ENCODE measurements at regions not wholly inside any gene's neighbourhood (a gene's known extent, or its start where the extent isn't known, plus 50 kb on each side); places are given as distances from the start of the nearest gene placed in this dataset.

DNA sequence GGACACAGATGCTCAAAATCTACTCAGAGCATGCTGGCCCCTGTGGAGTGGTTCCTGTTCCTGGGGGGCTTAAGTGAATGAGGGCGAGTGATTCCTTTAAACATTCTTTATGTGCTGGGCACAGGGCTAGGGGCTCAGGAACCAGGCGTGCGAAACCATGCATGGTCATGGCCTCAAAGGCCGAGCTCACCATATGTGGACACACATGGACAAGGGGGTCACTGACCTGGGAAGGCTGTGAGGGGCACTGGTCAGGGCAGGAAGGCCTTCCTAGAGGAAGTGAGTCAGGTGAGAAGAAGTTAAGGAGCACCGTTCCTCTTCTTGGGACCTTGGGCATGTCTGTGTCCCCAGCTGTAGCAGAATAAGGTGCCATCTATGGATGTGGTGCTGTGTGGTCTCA, 74.6 kb upstream of the BHLHE23 start:
- no peak overlapping the region for H3K4me3 ChIP-seq (ENCODE audit: control insufficient read depth in 1 of 7, extremely low read depth in 1 of 7, insufficient read depth in 4 of 7, low read depth in 2 of 7, low read length in 6 of 7)
- WGBS (ENCODE audit: insufficient coverage), result 85% methylated on average over 5 of the region's 5 CpGs
- CTCF ChIA-PET, result no interaction called here
- H3K27me3 ChIP-seq (replicated peaks in 2 of 5; ENCODE audit: control insufficient read depth in 4 of 5, insufficient read depth in 5 of 5, low read length in 4 of 5), result peaks cover 0 to 53% (median 4%) of the 10 kb centered on the region in 5 experiments
- no peak overlapping the region for H3K27ac ChIP-seq (ENCODE audit: insufficient read depth in 1 of 2, low read depth in 1 of 2, low read length in 2 of 2, poor library complexity in 1 of 2, severe bottlenecking in 2 of 2)
- DNase-seq, result no peak
- POLR2A ChIA-PET, result no interaction called here
- peaks cover 0 to 20% (median 2%) of the 10 kb centered on the region in 5 experiments for H3K9me3 ChIP-seq (ENCODE audit: control extremely low read depth in 1 of 5, control insufficient read depth in 4 of 5, insufficient read depth in 2 of 5, low read depth in 1 of 5, low read length in 4 of 5)
- H3K36me3 ChIP-seq (ENCODE audit: control insufficient read depth in 4 of 4, insufficient read depth in 4 of 4, low read length in 3 of 4), result no peaks in the 10 kb centered on the region
- peaks cover 0 to 3% (median 0%) of the 10 kb centered on the region in 4 experiments for H3K4me1 ChIP-seq (ENCODE audit: control extremely low read depth in 1 of 4, control insufficient read depth in 4 of 4, insufficient read depth in 4 of 4, low read length in 3 of 4)

DNA sequence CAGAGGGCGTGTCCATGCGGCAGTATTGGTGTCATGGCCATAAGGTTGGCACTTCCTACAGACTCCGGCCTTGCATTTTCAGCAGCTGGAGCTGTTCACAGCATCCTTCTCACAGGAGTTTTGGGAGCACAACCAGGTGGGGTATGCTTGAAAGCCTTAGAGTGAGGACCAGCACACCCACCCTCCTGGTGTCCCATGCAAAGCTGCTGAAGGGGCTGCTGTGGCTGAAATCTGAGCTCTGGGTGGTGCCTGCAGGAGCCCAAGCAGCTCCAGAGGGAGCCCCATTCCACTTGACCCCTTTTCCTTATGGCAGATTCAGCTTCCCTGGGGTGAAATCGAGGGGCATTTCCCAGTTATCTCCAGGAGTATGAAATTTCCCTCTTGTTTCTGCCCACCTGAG, 74.0 kb upstream of the BHLHE23 start:
- CTCF ChIA-PET, result no interaction called here
- 77% methylated on average over 4 of the region's 4 CpGs for WGBS (ENCODE audit: insufficient coverage)

DNA sequence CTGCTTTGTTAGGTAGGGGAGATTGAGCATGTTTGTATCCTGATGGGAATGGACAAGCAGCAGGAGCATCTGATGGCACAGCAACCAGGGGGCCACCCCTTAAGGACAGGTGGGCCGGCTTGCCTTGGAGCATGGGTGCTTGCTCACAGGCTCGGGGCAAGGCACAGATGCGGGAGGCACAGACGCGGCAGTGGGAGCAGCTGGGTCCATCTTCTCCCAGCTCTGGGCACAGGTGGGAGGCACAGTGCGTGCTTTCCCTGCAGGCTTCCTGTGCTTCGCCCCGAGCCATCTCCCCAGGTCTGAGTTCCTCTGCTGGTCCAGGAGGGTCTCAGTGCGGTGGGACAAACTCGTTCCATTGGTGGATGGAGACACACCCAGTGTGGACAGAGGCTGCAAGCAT, 73.6 kb upstream of the BHLHE23 start:
- no peaks in the 10 kb centered on the region for H3K36me3 ChIP-seq (ENCODE audit: control insufficient read depth in 4 of 4, insufficient read depth in 4 of 4, low read length in 3 of 4)
- H3K27ac ChIP-seq (ENCODE audit: insufficient read depth in 1 of 2, low read depth in 1 of 2, low read length in 2 of 2, poor library complexity in 1 of 2, severe bottlenecking in 2 of 2), result no peak overlapping the region
- POLR2A ChIA-PET, result no interaction called here
- CTCF ChIA-PET, result no interaction called here
- H3K4me1 ChIP-seq (ENCODE audit: control extremely low read depth in 1 of 4, control insufficient read depth in 4 of 4, insufficient read depth in 4 of 4, low read length in 3 of 4), result peaks cover 0 to 3% (median 0%) of the 10 kb centered on the region in 4 experiments
- peaks cover 0 to 24% (median 4%) of the 10 kb centered on the region in 5 experiments for H3K9me3 ChIP-seq (ENCODE audit: control extremely low read depth in 1 of 5, control insufficient read depth in 4 of 5, insufficient read depth in 2 of 5, low read depth in 1 of 5, low read length in 4 of 5)
- 87% methylated on average over 10 of the region's 10 CpGs for WGBS (ENCODE audit: insufficient coverage)
- peaks cover 0 to 47% (median 8%) of the 10 kb centered on the region in 5 experiments for H3K27me3 ChIP-seq (replicated peaks in 2 of 5; ENCODE audit: control insufficient read depth in 4 of 5, insufficient read depth in 5 of 5, low read length in 4 of 5)
- DNase-seq, result no peak
- no peak overlapping the region for H3K4me3 ChIP-seq (ENCODE audit: control insufficient read depth in 1 of 7, extremely low read depth in 1 of 7, insufficient read depth in 4 of 7, low read depth in 2 of 7, low read length in 6 of 7)

More for the DNA sequence above, 74.0 kb upstream of the BHLHE23 start:
- no peak for DNase-seq
- Histone ChIP-seq H3K27ac (ENCODE audit: insufficient read depth in 1 of 2, low read depth in 1 of 2, low read length in 2 of 2, poor library complexity in 1 of 2, severe bottlenecking in 2 of 2) (no peak overlapping the region), H3K9me3 (ENCODE audit: control extremely low read depth in 1 of 5, control insufficient read depth in 4 of 5, insufficient read depth in 2 of 5, low read depth in 1 of 5, low read length in 4 of 5) (peaks cover 0 to 22% (median 3%) of the 10 kb centered on the region in 5 experiments), H3K27me3 (replicated peaks in 2 of 5; ENCODE audit: control insufficient read depth in 4 of 5, insufficient read depth in 5 of 5, low read length in 4 of 5) (peaks cover 0 to 50% (median 8%) of the 10 kb centered on the region in 5 experiments), H3K4me3 (ENCODE audit: control insufficient read depth in 1 of 7, extremely low read depth in 1 of 7, insufficient read depth in 4 of 7, low read depth in 2 of 7, low read length in 6 of 7) (no peak overlapping the region), H3K36me3 (ENCODE audit: control insufficient read depth in 4 of 4, insufficient read depth in 4 of 4, low read length in 3 of 4) (no peaks in the 10 kb centered on the region), H3K4me1 (ENCODE audit: control extremely low read depth in 1 of 4, control insufficient read depth in 4 of 4, insufficient read depth in 4 of 4, low read length in 3 of 4) (peaks cover 0 to 3% (median 0%) of the 10 kb centered on the region in 4 experiments)
- POLR2A ChIA-PET, result no interaction called here

DNA sequence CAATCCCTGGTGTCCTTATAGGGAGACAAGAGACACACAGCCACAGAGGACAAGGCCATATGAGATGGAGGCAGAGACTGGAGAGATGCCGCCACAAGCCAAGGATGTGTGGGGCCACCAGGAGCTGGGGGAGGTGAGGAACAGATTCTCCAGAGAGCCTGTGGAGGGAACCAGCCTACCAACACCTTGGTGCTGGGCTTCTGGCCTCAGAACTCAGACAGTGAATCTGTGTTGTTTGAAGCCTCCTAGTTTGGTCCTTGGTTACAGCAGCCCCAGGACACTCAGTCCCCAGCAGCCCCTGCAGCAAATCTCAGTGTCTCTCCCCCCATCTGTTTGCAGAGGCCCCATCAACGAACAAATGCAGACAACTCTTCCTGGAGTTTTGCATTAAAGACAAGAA, 73.2 kb upstream of the BHLHE23 start:
- Histone ChIP-seq H3K9me3 (ENCODE audit: control extremely low read depth in 1 of 5, control insufficient read depth in 4 of 5, insufficient read depth in 2 of 5, low read depth in 1 of 5, low read length in 4 of 5) (peaks cover 0 to 28% (median 4%) of the 10 kb centered on the region in 5 experiments), H3K4me3 (ENCODE audit: control insufficient read depth in 1 of 7, extremely low read depth in 1 of 7, insufficient read depth in 4 of 7, low read depth in 2 of 7, low read length in 6 of 7) (no peak overlapping the region), H3K27ac (ENCODE audit: insufficient read depth in 1 of 2, low read depth in 1 of 2, low read length in 2 of 2, poor library complexity in 1 of 2, severe bottlenecking in 2 of 2) (no peak overlapping the region), H3K36me3 (ENCODE audit: control insufficient read depth in 4 of 4, insufficient read depth in 4 of 4, low read length in 3 of 4) (no peaks in the 10 kb centered on the region), H3K4me1 (ENCODE audit: control extremely low read depth in 1 of 4, control insufficient read depth in 4 of 4, insufficient read depth in 4 of 4, low read length in 3 of 4) (peaks cover 0 to 3% (median 0%) of the 10 kb centered on the region in 4 experiments), H3K27me3 (replicated peaks in 2 of 5; ENCODE audit: control insufficient read depth in 4 of 5, insufficient read depth in 5 of 5, low read length in 4 of 5) (peaks cover 0 to 47% (median 10%) of the 10 kb centered on the region in 5 experiments)
- POLR2A ChIA-PET, result no interaction called here
- no peak for DNase-seq
- CTCF ChIA-PET, result no interaction called here
- WGBS (ENCODE audit: insufficient coverage), result 75% methylated on average over 2 of the region's 2 CpGs

DNA sequence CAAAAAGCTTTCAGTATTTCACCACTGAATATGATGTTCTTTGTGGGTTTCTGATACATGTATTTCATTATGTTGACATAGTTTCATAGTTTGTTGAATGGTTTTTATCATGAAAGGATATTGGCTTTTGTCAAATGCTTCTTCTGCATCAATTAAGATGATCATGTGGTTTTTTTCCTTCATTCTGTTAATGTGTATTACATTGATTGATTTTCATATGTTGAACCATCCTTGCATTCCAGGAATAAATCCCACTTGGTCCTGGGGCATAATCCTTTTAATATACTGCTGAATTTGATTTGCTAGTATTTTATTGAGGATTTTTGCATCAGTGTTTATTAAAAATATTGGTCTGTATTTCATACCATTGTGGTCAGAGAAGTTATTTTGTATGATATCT, 70.9 kb upstream of the BHLHE23 start:
- ChIA-PET CTCF (no interaction called here), POLR2A (no interaction called here)
- Histone ChIP-seq H3K27me3 (replicated peaks in 2 of 5; ENCODE audit: control insufficient read depth in 4 of 5, insufficient read depth in 5 of 5, low read length in 4 of 5) (peaks cover 0 to 51% (median 11%) of the 10 kb centered on the region in 5 experiments), H3K4me1 (ENCODE audit: control extremely low read depth in 1 of 4, control insufficient read depth in 4 of 4, insufficient read depth in 4 of 4, low read length in 3 of 4) (no peaks in the 10 kb centered on the region), H3K27ac (ENCODE audit: insufficient read depth in 1 of 2, low read depth in 1 of 2, low read length in 2 of 2, poor library complexity in 1 of 2, severe bottlenecking in 2 of 2) (no peak overlapping the region), H3K36me3 (ENCODE audit: control insufficient read depth in 4 of 4, insufficient read depth in 4 of 4, low read length in 3 of 4) (no peaks in the 10 kb centered on the region), H3K9me3 (ENCODE audit: control extremely low read depth in 1 of 5, control insufficient read depth in 4 of 5, insufficient read depth in 2 of 5, low read depth in 1 of 5, low read length in 4 of 5) (peaks cover 0 to 29% (median 4%) of the 10 kb centered on the region in 5 experiments), H3K4me3 (ENCODE audit: control insufficient read depth in 1 of 7, extremely low read depth in 1 of 7, insufficient read depth in 4 of 7, low read depth in 2 of 7, low read length in 6 of 7) (no peak overlapping the region)
- DNase-seq, result no peak

DNA sequence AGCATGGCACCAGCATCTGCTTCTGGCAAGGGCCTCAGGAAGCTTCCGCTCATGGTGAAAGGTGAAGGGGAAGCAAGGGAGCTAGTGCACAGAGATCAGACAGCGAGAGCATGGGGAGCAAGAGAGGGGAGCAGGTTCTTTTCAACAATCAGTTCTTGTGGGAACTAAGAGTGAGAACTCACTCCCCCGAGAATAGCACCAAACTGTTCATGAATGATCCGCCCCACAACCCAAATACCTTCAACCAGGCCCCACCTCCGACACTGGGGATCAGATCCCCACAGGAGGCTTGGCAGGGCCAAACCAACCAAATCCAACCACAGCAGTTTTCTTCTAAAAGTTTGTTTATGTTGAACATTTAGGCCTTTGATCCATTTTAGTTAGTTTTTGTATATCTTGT, 69.7 kb upstream of the BHLHE23 start:
- Histone ChIP-seq H3K27me3 (replicated peaks in 2 of 5; ENCODE audit: control insufficient read depth in 4 of 5, insufficient read depth in 5 of 5, low read length in 4 of 5) (peaks cover 0 to 55% (median 10%) of the 10 kb centered on the region in 5 experiments), H3K27ac (ENCODE audit: insufficient read depth in 1 of 2, low read depth in 1 of 2, low read length in 2 of 2, poor library complexity in 1 of 2, severe bottlenecking in 2 of 2) (no peak overlapping the region), H3K4me3 (ENCODE audit: control insufficient read depth in 1 of 7, extremely low read depth in 1 of 7, insufficient read depth in 4 of 7, low read depth in 2 of 7, low read length in 6 of 7) (no peak overlapping the region), H3K36me3 (ENCODE audit: control insufficient read depth in 4 of 4, insufficient read depth in 4 of 4, low read length in 3 of 4) (no peaks in the 10 kb centered on the region), H3K9me3 (ENCODE audit: control extremely low read depth in 1 of 5, control insufficient read depth in 4 of 5, insufficient read depth in 2 of 5, low read depth in 1 of 5, low read length in 4 of 5) (peaks cover 0 to 29% (median 4%) of the 10 kb centered on the region in 5 experiments), H3K4me1 (ENCODE audit: control extremely low read depth in 1 of 4, control insufficient read depth in 4 of 4, insufficient read depth in 4 of 4, low read length in 3 of 4) (no peaks in the 10 kb centered on the region)
- ChIA-PET CTCF (no interaction called here), POLR2A (no interaction called here)
- 100% methylated on average over 2 of the region's 5 CpGs for WGBS (ENCODE audit: insufficient coverage)
- DNase-seq, result no peak

DNA sequence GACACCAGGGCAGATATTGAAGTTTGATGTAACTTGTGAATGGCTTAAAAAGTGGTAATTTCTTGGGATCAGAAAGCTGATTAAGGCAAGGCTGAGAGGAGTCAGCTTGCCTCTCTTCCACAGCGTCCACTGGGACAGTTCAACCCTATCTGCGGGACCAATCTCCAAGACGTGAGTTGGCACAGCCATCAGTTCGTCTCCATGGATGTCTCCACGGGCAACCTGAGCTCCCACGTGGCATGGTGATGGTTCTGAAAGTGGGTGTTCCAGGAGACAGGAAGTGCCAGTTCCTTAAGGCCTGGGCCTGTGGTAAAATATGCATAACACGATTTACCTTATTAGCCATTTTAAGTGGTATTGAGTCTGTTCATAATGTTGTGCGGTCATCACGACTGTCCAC, 67.9 kb upstream of the BHLHE23 start:
- Histone ChIP-seq H3K4me3 (ENCODE audit: control insufficient read depth in 1 of 7, extremely low read depth in 1 of 7, insufficient read depth in 4 of 7, low read depth in 2 of 7, low read length in 6 of 7) (no peak overlapping the region), H3K27ac (ENCODE audit: insufficient read depth in 1 of 2, low read depth in 1 of 2, low read length in 2 of 2, poor library complexity in 1 of 2, severe bottlenecking in 2 of 2) (no peak overlapping the region), H3K4me1 (ENCODE audit: control extremely low read depth in 1 of 4, control insufficient read depth in 4 of 4, insufficient read depth in 4 of 4, low read length in 3 of 4) (no peaks in the 10 kb centered on the region), H3K36me3 (ENCODE audit: control insufficient read depth in 4 of 4, insufficient read depth in 4 of 4, low read length in 3 of 4) (no peaks in the 10 kb centered on the region), H3K27me3 (replicated peaks in 2 of 5; ENCODE audit: control insufficient read depth in 4 of 5, insufficient read depth in 5 of 5, low read length in 4 of 5) (peaks cover 4 to 61% (median 19%) of the 10 kb centered on the region in 5 experiments), H3K9me3 (ENCODE audit: control extremely low read depth in 1 of 5, control insufficient read depth in 4 of 5, insufficient read depth in 2 of 5, low read depth in 1 of 5, low read length in 4 of 5) (peaks cover 0 to 28% (median 5%) of the 10 kb centered on the region in 5 experiments)
- POLR2A ChIA-PET, result no interaction called here
- DNase-seq, result no peak
- CTCF ChIA-PET, result no interaction called here
- 65% methylated on average over 6 of the region's 9 CpGs for WGBS (ENCODE audit: insufficient coverage)

Data from common myeloid progenitor, CD34-positive (primary cell).